ENCODE measurements at regions not wholly inside any gene's neighbourhood (a gene's known extent, or its start where the extent isn't known, plus 50 kb on each side); places are given as distances from the start of the nearest gene placed in this dataset.

GRCh38 chr4:175871774-175872405, 59.8 kb upstream of the GPM6A start:
- no peak overlapping the region for H3K4me3 ChIP-seq (ENCODE audit: low read depth, low read length)

GRCh38 chr4:175873707-175874106, 61.6 kb upstream of the GPM6A start:
- H3K4me3 ChIP-seq (ENCODE audit: low read depth, low read length): no peak overlapping the region

- no peak overlapping the region for H3K4me3 ChIP-seq (ENCODE audit: low read depth, low read length)
Observed at GRCh38 chr4:175874306-175874705, 62.2 kb upstream of the GPM6A start.

- no peak overlapping the region for H3K4me3 ChIP-seq (ENCODE audit: low read depth, low read length)
Observed at GRCh38 chr4:175875993-175876771, 64.1 kb upstream of the GPM6A start.

GRCh38 chr4:175882891-175883290, 70.8 kb upstream of the GPM6A start:
- H3K4me3 ChIP-seq (ENCODE audit: low read depth, low read length): no peak overlapping the region

GRCh38 chr4:175884048-175884447, 72.0 kb upstream of the GPM6A start:
- H3K4me3 ChIP-seq (ENCODE audit: low read depth, low read length): no peak overlapping the region

GRCh38 chr4:175891231-175891630, 79.2 kb upstream of the GPM6A start:
- H3K4me3 ChIP-seq (ENCODE audit: low read depth, low read length): no peak overlapping the region

- no peak overlapping the region for H3K4me3 ChIP-seq (ENCODE audit: low read depth, low read length)
Observed at GRCh38 chr4:175891851-175892250, 79.8 kb upstream of the GPM6A start.

GRCh38 chr4:175905925-175906324, 93.9 kb upstream of the GPM6A start:
- no peak overlapping the region for H3K4me3 ChIP-seq (ENCODE audit: low read depth, low read length)

- H3K4me3 ChIP-seq (ENCODE audit: low read depth, low read length): no peak overlapping the region
Observed at GRCh38 chr4:175906384-175906783, 94.3 kb upstream of the GPM6A start.

- H3K4me3 ChIP-seq (ENCODE audit: low read depth, low read length): no peak overlapping the region
Observed at GRCh38 chr4:175910700-175911099, 98.6 kb upstream of the GPM6A start.

GRCh38 chr4:175916626-175917351, 104.7 kb upstream of the GPM6A start:
- no peak overlapping the region for H3K4me3 ChIP-seq (ENCODE audit: low read depth, low read length)

- H3K4me3 ChIP-seq (ENCODE audit: low read depth, low read length): no peak overlapping the region
Observed at GRCh38 chr4:175927121-175927520, 115.1 kb upstream of the GPM6A start.

GRCh38 chr4:175929441-175929840, 117.4 kb upstream of the GPM6A start:
- no peak overlapping the region for H3K4me3 ChIP-seq (ENCODE audit: low read depth, low read length)

- H3K4me3 ChIP-seq (ENCODE audit: low read depth, low read length): no peak overlapping the region
Observed at GRCh38 chr4:175929932-175930331, 117.9 kb upstream of the GPM6A start.

GRCh38 chr4:175930471-175930870, 118.4 kb upstream of the GPM6A start:
- H3K4me3 ChIP-seq (ENCODE audit: low read depth, low read length): no peak overlapping the region

GRCh38 chr4:175932116-175932515, 120.1 kb upstream of the GPM6A start:
- no peak overlapping the region for H3K4me3 ChIP-seq (ENCODE audit: low read depth, low read length)

GRCh38 chr4:175934506-175934905, 122.4 kb upstream of the GPM6A start:
- H3K4me3 ChIP-seq (ENCODE audit: low read depth, low read length): no peak overlapping the region

GRCh38 chr4:175935016-175935661, 123.1 kb upstream of the GPM6A start:
- no peak overlapping the region for H3K4me3 ChIP-seq (ENCODE audit: low read depth, low read length)

- no peak overlapping the region for H3K4me3 ChIP-seq (ENCODE audit: low read depth, low read length)
Observed at GRCh38 chr4:175944126-175944910, 121.3 kb upstream of the WDR17 start.
